ENCODE measurements at regions not wholly inside any gene's neighbourhood (a gene's known extent, or its start where the extent isn't known, plus 50 kb on each side); places are given as distances from the start of the nearest gene placed in this dataset.
"Not testable (repeated sequence)": the region's sequence is repeated elsewhere in the genome, so short reads cannot be mapped to it uniquely, and the experiment has no call there.

- no peak for DNase-seq
Measured at GRCh38 chr4:138656990-138657389, 358.6 kb upstream of the NOCT start.

GRCh38 chr4:138655985-138656384, 359.6 kb upstream of the NOCT start:
- DNase-seq, result no peak

- DNase-seq, result no peak
Measured at GRCh38 chr4:138655286-138655685, 360.3 kb upstream of the NOCT start.

- no peak for DNase-seq
Measured at GRCh38 chr4:138650929-138651448, 364.6 kb upstream of the NOCT start.

- DNase-seq, result no peak
Measured at GRCh38 chr4:138650495-138650894, 365.1 kb upstream of the NOCT start.

- DNase-seq, result no peak
Measured at GRCh38 chr4:138647433-138647832, 368.1 kb upstream of the NOCT start.

- no peak for DNase-seq
Measured at GRCh38 chr4:138646383-138646782, 369.2 kb upstream of the NOCT start.

- DNase-seq, result no peak
Measured at GRCh38 chr4:138645289-138645688, 370.3 kb upstream of the NOCT start.

GRCh38 chr4:138644322-138644721, 371.3 kb upstream of the NOCT start:
- no peak for DNase-seq

- no peak for DNase-seq
Measured at GRCh38 chr4:138643827-138644226, 371.8 kb upstream of the NOCT start.

GRCh38 chr4:138639018-138639741, 376.4 kb upstream of the NOCT start:
- DNase-seq, result no peak

GRCh38 chr4:138636781-138637180, 378.8 kb upstream of the NOCT start:
- no peak for DNase-seq

GRCh38 chr4:138634915-138635314, 380.7 kb upstream of the NOCT start:
- DNase-seq, result no peak

- no peak for DNase-seq
Measured at GRCh38 chr4:138633580-138633904, 382.0 kb upstream of the NOCT start.

- DNase-seq, result no peak
Measured at GRCh38 chr4:138632856-138633579, 382.6 kb upstream of the NOCT start.

GRCh38 chr4:138630666-138631065, 384.9 kb upstream of the NOCT start:
- no peak for DNase-seq

- DNase-seq, result no peak
Measured at GRCh38 chr4:138629669-138630068, 385.9 kb upstream of the NOCT start.

- DNase-seq, result no peak
Measured at GRCh38 chr4:138627096-138627495, 384.9 kb upstream of the SLC7A11 start.

GRCh38 chr4:138622362-138622761, 380.2 kb upstream of the SLC7A11 start:
- not testable (repeated sequence) for DNase-seq

GRCh38 chr4:138616775-138617174, 374.6 kb upstream of the SLC7A11 start:
- no peak for DNase-seq

GRCh38 chr4:138614398-138615142, 372.4 kb upstream of the SLC7A11 start:
- DNase-seq, result no peak

GRCh38 chr4:138612428-138612827, 370.3 kb upstream of the SLC7A11 start:
- DNase-seq, result no peak

GRCh38 chr4:138611721-138612120, 369.6 kb upstream of the SLC7A11 start:
- no peak for DNase-seq

GRCh38 chr4:138611017-138611416, 368.9 kb upstream of the SLC7A11 start:
- no peak for DNase-seq

Data from SW 1271 (cell line).